ENCODE measurements at regions not wholly inside any gene's neighbourhood (a gene's known extent, or its start where the extent isn't known, plus 50 kb on each side); places are given as distances from the start of the nearest gene placed in this dataset.

DNA sequence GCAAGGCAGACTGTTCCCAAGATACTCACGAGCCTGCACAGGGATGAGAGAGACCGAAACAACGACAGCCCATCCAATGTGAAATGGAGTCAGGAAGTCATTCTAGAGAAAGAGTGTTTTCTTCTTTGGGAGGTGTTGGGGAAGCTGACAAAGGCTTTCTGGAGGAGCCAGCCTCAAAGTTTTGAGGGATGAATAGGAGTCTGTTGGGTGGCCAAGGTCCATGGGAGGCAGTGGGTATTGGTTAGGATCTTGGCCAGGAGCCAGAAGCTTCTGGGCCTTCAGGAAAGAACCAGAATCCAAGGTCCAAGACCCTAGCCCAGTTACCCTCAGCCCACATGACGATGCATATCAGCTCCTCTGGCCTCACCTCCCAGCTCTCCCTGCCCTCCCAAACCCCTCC lies 59.9 kb upstream of the SHISAL1 start:
- TF ChIP-seq, protein P1, sequence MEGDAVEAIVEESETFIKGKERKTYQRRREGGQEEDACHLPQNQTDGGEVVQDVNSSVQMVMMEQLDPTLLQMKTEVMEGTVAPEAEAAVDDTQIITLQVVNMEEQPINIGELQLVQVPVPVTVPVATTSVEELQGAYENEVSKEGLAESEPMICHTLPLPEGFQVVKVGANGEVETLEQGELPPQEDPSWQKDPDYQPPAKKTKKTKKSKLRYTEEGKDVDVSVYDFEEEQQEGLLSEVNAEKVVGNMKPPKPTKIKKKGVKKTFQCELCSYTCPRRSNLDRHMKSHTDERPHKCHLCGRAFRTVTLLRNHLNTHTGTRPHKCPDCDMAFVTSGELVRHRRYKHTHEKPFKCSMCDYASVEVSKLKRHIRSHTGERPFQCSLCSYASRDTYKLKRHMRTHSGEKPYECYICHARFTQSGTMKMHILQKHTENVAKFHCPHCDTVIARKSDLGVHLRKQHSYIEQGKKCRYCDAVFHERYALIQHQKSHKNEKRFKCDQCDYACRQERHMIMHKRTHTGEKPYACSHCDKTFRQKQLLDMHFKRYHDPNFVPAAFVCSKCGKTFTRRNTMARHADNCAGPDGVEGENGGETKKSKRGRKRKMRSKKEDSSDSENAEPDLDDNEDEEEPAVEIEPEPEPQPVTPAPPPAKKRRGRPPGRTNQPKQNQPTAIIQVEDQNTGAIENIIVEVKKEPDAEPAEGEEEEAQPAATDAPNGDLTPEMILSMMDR (conservative IDR thresholded peaks at IDR 0.05; ENCODE audit: low read length) = no peak
- no peak for TF ChIP-seq EZH2phosphoT487 (IDR thresholded peaks at IDR 0.05; ENCODE audit: borderline replicate concordance, low read depth, low read length)

Measured in OCI-LY7 (cell line).